HG02884 (cell line): ENCODE measurements at regions not wholly inside any gene's neighbourhood (a gene's known extent, or its start where the extent isn't known, plus 50 kb on each side); places are given as distances from the start of the nearest gene placed in this dataset.
"Not testable (repeated sequence)": the region's sequence is repeated elsewhere in the genome, so short reads cannot be mapped to it uniquely, and the experiment has no call there.

Experiments
- ATAC-seq: cut with Tn5 transposase; IDR thresholded peaks from one replicate; pipeline ENCODE4 v1.9.1; 2021; ENCODE audit warnings: mild to moderate bottlenecking, moderate library complexity; ENCODE audit not compliant: unreplicated experiment

DNA sequence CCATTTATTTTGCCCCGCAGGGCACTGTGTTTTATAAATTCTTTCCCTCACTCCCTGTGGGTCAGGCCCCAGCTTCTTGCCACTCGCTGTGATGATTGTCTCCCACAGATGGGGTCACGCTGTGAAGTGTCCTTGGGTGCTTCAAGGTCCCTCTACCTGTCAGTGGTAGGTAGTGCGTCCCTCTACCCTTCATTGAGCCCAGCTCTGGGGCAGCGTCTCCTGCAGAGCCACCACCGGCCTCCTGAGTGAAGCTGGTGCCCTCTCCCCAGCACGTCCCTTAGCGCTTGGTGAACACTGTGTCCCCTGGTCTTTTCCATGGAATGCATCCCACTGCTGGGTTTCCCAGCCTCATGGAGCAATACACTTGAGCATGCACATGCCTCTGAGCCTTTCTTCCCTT, 108.2 kb downstream of the NRN1 start:
- ATAC-seq: no peak

DNA sequence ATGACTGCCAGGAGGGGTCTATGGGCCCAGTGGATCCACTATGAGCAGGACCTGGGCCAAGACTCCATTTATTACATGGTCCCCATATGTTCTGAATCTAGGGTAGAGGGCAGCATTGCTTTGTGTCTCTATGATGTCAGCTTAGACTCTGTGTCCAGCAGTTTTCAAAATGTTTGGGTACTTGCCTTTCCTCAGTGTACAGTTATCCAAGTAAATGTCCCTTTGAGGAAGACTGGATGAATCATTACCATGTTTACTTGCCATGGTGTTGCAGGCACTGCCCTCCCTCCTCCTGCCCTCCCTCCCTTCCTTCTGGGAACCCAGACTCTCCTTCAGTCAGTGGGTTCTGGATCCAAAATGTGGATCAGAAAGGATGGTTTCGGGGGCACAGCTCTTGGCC, 108.6 kb downstream of the NRN1 start:
- ATAC-seq: no peak

DNA sequence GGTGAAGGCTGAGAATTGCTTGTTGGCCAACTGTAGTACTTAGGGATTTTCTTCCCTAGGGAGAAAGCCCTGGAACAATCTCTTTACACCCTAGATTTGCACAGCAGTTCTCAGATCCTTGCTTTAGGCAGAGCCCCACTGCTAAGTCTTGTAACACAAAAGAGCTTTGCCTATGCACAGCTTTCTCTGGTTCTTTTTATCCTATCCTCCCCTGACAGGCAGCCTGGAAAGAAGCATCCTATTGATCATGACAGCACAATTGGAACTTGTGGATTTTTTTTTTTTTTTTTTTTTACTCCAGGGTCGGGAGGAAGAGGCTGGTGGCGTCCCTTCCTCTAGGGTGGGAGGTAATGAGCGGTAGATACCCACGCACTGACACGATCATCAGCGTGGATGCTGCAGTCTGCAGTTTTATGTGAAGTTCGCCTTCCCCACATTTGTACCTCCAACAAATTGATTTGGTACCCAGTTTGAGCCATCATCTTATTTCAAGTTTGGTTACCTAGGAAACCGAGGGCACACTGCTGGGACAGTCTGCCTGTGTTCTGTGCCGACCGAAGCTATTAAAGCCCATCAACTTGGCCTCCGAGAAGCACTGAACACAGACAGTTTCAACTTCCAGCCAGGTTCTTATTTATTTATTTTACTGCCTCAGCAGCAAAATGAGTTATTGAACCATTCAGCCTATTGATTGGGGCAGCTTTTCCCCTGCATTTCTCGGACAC, 110.1 kb downstream of the NRN1 start:
- no peak for ATAC-seq

DNA sequence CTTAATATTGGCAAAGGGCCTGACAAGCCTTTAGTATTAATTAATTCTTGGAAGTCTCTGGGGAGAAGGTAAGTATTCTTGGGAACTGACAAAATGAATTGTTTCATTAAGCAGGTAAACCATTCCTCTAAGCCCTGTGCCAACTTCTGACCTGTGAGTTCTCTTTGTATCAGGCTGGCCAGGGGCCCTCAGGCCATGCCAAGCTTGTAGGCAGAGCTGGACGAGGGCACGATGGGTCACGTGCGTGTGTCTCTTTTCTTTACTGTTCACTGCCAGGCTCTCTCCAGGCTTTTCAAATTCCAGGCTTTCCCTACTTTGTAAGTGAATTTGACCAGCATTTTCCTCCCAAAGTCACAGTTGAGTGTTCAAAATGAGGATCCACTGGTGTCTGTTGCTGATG, 112.4 kb downstream of the NRN1 start:
- no peak for ATAC-seq

DNA sequence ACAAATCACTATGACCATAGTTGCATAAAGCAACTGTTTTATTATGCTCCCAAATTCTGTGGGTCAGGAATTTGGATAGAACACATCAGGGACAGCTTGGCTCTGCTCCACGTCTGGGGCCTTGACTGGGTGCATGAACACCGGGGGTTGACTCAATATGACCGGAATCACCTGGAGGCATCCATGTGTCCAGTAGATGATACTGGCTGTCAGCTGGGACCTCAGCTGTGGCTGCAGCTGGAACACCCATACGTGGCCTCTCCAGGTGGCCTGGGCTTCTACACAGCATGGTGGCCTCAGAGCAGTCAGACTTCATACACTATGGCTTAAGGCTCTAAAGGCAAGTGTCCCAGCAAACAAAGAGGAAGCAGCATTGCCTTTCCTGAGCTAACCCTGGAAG, 113.4 kb downstream of the NRN1 start:
- ATAC-seq: no peak

DNA sequence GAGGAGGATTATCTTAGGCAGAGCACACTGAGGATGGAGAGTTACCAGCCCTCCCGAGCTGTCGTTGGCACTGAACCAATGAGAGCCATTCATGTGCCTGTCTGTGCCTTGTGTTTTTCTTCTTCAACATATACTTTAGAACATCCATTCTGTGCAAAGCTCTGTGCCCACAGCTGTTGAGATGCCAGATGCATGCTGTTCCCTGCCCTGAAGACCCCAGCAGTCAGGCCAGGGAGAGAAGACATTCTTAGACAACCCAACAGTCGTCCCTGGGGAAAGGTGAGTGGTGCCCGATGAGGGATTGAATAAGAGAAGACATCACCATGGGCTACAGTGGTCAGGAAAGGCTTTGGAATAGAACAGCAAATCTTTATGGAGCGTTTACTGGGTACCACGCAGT, 114.1 kb downstream of the NRN1 start:
- no peak for ATAC-seq

DNA sequence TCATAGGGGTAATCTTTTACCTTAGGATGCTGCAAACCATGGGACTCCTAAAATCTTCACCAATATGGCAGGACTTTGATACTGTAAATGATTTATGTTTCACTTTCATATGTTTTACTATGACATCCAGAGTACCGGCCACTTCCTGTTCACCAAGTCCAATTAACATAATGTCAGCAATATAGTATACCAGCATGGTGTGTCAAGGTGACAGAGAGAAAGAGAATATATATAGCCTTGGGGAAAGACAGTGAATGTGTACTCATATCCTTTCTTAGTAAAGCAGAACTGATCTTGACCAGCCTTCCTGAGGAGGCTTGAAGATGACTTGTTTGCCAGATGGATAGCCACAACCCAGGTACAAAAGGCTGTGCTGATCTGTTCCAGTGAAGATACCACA, 127.9 kb downstream of the NRN1 start:
- ATAC-seq: no peak

DNA sequence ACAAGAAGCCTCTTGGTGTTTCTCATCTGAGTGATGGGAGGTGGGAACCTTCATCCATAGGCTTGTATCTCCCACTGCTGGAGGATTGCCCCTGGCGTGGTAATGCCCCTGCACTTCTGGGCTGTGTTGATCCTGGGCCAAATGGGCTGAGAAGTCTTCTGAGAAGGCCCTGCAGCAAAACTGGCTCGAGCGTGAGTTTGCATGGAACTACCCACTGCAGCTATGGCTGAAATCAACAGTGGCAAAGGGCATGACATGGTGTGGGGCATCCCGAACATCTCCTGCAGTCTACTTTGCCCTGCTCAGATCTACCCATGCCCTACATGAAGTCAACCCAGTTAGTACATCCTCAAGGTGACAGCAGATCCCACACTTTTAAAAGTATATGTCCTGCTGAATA, 130.6 kb downstream of the NRN1 start:
- ATAC-seq: no peak

DNA sequence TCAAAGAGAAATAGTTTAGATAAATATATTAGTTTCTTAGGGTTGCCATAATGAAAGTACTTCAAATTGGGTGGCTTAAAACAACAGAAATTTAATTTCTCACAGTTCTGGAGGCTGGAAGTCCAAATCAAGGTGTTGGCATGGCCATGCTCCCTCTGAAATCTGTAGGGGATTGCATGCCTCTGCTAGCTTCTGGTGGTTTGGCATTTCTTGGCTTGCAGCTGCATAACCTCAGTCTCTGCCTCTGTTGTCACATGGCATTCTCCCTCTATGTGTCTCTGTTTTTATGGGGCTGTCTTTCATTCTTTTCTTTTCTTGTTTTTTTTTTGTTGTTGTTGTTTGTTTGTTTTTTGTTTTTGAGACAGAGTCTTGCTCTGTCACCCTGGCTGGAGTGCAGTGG, 132.7 kb downstream of the NRN1 start:
- ATAC-seq: not testable (repeated sequence)

DNA sequence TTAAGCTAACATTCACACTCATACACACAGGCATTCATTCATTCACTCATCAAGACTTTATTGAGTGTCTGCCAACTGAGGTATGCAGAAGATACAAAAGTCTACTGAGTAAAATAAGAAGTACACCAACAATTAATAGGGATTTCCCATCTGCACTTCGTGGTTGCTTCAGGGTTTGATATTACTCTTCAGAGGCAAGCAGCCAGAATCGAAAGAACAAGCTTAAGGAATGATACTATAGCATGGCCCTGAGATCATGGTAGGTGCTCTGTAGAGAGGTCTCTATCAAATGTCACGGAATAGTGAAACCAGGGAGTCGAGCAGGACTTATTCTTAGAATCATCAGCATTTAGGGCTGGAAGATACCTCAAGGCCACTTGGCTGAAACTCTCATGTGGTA, 135.4 kb downstream of the NRN1 start:
- ATAC-seq: peak; percentile 68

DNA sequence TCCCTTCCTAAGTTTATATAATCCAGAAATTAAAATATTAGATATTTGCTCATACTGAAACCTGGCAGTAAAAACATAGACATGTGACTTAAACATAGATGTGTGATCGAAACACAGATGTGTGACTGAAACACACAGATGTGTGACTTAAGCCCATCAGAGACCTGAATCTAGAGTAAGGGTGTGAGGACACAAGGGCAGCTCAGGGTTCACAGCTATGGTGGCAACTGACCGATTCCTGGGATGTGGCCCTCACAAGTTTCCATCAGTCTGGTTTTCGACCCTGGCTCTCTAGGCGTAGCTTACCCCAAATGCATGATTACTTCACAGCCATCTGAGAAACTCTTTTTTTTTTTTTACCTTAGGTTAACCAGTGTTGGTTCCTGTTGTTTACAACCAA, 137.0 kb downstream of the NRN1 start:
- ATAC-seq: no peak

DNA sequence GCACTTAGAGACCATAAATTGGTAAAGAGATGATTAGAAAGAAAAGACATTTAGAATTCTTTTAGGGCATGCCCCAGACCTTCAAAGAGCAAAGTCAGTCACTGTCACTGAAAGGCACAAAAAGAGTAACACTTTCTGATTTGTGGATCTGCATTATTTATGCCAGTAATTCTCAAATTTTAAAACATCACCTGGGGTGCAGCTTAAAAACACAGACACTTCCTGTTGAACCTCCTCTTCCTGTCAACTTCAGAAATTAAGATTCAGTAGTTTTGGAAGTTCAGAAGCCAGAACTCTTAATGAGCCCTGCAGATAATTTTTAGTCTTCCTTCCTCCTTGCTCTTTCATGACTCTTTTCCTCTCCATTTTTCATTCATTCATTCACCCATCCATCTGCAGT, 137.5 kb downstream of the NRN1 start:
- no peak for ATAC-seq

DNA sequence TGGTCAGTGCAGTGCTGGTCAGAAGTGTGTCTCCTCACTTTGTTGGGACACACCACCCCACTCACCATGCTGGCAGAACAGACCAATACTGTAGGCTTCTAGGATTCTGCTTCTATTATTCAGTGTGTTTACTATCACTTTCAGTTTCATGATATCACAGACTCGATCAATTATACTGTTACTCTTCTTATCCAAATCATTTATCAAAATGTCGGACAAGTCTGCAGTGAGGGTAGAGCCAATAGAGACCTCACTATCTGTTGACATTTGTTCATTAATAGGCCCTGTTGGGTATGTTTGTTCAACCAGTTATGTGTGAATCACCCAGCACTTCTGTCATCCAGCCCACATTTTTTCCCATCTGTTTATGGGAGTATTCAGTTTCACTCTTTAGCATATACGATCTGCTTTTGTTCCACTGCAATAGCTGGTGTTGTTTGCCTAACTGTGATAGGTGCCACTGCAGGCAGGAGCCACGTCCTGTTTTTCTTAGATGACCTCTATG, 140.1 kb downstream of the NRN1 start:
- ATAC-seq: no peak

DNA sequence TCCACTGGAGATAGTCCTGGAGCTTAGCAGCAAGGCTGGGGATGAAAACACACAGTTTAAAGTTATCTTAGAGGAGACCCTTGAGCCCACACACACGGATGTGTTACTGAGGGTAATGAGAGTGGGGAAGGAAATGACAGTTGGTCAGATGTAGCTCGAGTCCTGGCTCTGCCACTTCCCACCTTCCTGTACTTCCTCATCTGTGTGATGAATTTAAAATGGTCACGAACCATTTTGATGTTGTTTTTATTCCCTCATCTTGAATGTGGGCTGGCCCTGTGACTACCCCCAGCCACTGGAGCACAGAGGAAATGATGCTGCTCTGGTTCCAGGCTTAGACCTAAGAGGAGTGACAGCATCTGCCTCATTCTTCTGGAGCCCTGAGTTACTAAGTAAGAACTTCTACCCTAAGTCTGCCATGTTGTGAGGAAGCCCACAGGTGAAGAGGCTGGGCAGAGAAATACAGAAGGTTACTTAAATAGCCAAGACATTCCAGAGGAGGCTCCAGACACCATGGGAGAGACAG, 141.2 kb downstream of the NRN1 start:
- ATAC-seq: no peak

DNA sequence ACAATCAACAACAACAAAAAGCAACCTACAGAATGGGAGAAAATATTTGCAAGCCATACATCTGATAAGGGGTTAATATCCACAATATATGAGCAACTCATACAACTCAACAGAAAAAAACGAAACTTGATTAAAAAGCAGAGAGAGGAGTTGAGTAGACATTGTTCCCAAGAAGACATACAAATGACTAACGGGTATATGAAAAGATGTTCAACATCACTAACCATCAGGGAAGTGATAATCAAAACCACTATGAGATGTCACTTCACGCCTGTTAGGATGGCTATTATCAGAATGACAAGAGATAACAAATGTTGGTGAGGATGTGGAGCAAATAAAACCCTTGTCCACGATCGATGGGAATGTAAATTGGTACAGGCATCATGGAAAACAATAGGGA, 145.9 kb downstream of the NRN1 start:
- ATAC-seq: no peak

DNA sequence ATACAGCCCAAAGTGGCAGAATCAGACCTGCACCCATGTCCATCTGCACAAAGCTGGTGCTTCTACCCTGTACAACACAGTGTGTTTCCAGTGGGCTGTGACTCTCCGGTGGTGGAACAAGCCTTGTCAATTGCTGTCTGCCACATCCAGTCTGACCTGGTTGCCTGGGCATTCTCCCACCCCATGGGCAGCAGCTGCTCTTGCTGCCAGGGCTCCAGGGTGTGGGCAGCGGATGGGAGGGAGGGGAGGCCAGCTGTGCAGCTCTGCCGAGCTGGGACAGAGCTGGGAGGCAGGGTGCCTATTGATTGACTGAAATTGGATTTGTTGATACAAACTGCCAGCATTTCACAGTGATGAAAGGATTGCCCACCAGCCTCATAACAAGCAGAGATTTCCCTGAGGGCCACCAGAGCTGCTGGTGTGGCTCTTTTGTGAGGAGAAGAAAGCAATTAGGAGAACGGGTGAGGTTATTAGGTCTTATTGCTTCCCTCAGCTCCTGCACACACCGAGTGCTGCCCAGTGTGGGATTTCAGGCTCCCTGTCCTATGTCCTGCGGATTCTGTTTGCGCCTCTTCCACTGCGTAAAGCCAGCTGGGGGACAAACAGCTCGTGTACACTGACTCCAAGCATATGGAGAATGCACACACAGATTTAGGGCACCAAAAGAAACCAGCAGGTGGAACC, 150.8 kb downstream of the NRN1 start:
- no peak for ATAC-seq

DNA sequence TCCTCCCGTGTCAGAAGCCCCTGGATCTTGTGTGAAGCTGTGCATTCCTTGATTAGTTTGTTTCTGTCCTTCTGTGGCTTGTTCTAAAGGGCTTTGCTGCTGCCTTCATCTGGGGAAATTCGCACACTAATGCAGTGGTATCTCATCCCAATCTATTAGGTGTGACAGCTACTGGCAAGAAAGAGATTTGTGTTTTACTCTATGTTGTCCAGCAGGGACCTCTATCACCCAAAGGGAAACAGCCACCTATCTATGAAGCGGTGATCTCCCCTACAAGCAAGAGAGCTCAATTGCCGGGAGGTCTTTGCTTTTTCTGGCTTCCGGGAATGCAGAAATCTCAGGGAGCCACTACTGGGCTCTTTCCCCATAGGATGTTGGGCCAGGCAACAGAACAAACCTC, 151.8 kb downstream of the NRN1 start:
- no peak for ATAC-seq

DNA sequence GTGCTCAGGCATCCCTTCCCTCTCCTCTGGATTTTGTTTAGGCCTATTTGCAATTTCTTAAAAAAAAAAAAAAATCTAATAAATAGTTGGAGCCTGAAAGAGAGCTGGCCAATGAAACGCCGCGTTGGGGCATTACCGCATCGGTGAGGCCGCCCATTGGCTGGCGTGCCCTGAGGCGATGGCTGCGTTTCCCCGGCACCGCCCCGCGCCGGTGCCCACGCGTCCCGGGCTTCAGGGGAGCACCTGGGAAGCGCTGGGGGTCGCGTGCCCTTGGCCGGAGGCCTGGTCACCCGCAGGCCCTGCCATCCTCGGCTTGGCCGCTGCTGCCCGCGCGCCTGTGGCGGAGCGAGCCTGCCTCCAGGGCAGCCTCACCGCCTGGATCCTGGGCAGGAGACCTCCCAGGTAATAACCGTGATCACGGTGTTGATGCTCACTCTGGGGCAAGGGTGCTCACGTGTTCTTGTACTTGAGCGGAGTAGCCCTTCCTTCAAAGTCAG, 155.4 kb downstream of the NRN1 start:
- peak; percentile 82 for ATAC-seq

DNA sequence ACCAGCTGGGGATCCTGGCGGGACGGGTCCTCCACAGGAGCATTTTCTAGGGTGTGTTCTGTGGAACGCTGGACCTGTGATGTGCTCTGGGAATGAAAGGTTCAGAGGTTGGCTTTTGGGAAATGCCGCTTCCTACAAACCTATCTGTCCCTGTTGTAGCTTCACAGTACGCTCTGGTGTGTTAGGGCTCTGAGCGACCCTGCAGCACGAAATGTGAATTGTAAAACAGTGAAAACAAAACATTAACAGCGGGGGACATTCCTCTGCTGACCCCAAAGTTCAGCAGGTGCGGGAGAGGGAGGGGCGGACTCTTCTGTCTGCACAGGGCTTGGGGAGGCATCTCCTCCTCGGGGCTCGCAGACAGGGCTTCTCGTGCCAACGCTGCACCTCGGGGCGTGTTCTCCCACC, 155.9 kb downstream of the NRN1 start:
- ATAC-seq: peak; percentile 29

DNA sequence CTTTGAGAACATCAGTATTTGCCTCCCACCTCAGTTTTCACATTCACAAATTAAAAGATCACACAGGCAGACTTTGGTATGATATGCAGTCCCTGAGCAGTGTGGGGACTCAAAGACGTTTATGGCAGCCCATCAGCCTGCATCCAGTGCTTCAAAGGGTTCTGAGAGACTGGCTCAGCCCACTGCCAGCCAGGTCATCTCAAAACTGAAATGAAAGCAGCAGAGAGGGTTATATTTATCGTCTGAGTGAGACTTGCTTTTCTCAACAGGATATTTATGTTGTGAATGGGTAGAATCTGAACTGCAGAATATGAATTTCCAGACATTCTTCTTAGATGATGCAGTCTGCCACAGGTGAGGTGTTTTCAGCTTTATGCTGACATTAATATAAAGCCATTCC, 159.8 kb downstream of the NRN1 start:
- ATAC-seq: peak; percentile 63

DNA sequence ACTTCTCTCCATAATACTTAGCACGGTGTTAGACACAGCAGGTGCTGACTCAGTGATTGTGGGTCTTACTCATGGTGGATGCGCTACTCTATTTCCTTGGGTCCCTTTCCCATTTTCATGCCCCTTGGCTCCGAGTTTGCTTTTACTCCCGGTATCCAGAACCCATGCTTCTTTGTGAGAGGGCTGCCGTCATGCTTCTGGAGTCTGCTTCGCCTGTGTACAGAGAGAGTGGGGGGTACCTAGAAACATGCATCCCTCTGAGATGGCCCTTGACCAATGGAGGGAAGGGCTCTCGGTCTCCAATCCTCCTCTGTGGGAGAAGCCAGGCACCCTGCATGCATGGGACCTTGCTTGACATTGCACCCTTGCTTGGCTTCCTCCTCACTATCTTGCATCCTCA, 160.4 kb downstream of the NRN1 start:
- no peak for ATAC-seq

DNA sequence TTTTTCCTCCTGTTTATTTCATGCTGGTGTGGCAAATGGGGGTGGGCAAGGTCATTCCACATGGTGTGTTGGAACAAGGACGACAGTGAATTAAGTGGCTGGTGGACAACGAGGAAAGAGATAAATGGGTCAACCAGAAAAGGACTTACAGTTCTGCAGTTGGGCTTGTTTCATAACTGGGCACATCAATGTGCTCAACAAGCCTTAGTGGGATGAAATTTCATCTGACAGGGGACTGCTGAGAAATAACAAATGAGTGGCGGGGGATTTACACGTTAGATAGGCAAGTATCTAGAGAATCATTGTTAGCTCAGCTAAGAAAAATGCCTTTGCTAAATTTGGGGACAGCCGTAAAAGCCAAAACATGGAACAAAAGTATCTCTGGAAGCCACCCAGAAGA, 163.6 kb downstream of the NRN1 start:
- no peak for ATAC-seq
